Skin epidermis (tissue), 12 donors: ENCODE measurements at regions not wholly inside any gene's neighbourhood (a gene's known extent, or its start where the extent isn't known, plus 50 kb on each side); places are given as distances from the start of the nearest gene placed in this dataset.
A peak's percentile ranks its signal among the peaks of the same experiment; 100 is the strongest.
"Not testable (repeated sequence)": the region's sequence is repeated elsewhere in the genome, so short reads cannot be mapped to it uniquely, and the experiment has no call there.

Source experiments
- H3K27ac ChIP-seq, 21 experiments: fragments of 200-600 bp; sonication (generic) in 11 of 21; one replicate each; pipeline ENCODE4 v1.5.0; 2020; ENCODE audit warnings: mild to moderate bottlenecking in 3 of 21, inconsistent platforms in 2 of 21, moderate library complexity in 2 of 21
- H3K4me3 ChIP-seq, 7 experiments: fragments of 200-600 bp; sonication (generic) in 2 of 7; one replicate each; pipeline ENCODE4 v1.5.0; 2020; ENCODE audit warnings: inconsistent platforms in 2 of 7, mild to moderate bottlenecking in 2 of 7, moderate library complexity in 1 of 7

DNA sequence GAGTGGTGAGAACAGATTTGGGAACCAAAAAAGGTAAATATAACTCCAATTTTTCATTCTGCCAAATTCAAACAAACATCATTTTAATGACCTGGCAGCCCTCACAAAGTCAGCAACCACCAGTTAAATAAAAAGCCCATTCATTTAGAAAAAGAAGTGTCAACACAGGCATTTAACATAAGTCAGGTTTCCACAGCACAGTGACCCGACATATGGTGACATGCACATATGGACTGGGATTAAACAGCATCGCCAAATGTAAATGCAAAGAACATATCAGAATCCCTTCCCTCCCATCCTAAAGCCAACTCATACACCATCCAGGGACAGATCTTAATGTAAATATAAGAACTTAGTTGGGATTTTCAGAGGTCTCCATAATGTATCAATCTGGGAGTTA, 293.2 kb downstream of the FGFR2 start:
- Histone ChIP-seq H3K4me3 (no peak overlapping the region), H3K27ac (no peak overlapping the region)

DNA sequence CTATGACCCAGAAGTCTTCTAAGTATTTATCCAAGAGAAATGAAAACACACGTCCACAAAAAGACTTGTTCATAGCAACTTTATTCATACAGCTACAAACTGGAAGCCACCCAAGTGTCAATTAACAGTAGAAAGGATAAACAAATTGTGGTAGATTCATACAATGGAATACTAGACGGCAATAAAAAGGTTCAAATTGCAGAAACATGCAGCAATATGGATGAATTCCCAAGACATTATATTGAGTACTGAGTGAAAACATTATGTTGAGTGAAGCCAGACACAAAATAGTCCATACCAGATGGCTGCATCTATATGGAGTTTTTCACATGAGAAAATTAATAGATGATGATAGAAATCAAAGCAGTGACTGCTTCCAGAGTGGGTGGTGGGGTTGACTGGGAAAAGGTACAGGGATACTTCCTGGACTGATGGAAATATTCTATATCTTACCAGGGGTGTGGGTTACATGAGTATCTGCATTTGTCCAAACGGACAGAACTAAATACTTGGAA, 292.0 kb downstream of the FGFR2 start:
- H3K27ac ChIP-seq: no peak overlapping the region
- H3K4me3 ChIP-seq: no peak overlapping the region

DNA sequence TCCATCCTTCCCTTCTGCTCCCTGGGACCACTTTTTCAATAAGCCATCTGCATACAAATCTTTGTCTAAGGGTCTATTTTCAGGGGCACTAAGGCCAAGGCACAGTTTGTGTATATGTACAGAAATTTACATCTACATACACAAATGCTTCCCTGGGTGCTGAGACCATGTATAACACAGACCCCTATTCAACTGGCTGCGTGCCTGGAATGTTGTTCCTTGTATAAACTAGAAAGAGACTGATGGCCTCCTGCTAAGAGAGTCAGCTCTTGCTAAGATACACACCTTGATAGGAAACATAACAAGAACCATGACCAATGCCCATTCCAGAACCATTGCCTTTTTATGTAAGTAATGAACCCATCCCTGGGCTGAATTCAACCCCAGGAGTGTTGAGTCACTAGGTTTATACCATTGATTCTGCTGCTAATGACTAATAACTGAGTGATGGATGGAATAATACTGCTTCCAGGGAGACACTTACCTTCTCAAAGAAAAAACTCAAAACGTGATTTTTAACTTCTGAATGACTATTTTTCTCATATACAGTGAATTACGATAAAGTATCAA, 290.7 kb downstream of the FGFR2 start:
- H3K27ac ChIP-seq: no peak overlapping the region
- H3K4me3 ChIP-seq: no peak overlapping the region

DNA sequence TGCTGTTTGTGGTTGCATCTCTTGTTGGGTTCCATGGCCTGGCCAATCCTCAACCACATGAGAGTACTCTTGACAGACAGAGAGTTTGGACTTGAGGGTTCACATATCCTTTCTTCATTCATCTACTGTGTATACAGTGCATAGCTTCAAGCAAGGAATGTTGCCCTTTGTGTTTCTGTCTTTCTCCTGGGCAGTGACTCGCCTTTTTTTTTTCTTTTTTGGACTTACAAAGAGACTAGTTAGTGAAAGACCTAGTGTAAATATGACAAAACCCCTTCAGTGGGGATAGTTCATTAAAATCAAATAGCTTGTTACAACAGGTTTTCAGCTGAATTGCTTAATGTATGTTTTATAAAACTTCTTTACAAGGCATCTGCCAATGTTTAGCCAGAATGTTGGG, 290.2 kb downstream of the FGFR2 start:
- H3K27ac ChIP-seq: no peak overlapping the region

DNA sequence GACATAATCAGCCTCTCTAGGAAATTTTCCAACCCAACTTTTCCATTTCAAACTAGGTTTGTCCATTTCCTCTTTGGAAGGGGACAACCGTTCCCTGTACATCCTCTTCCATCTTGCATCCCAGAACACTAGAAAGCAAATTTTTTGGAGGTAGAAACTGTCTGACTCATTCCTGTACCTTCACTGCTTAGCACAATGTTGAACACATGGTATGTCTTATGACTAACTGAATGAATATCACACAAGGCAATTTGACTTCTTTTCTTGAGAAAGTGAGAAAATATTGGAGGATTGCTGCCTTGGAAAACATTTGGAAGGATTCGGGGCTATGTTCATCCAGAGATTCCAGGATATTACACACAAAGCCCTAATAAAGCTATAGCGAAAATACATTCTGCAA, 289.1 kb downstream of the FGFR2 start:
- Histone ChIP-seq H3K27ac (no peak overlapping the region), H3K4me3 (no peak overlapping the region)

More for the DNA sequence above, 290.2 kb downstream of the FGFR2 start:
- no peak overlapping the region for H3K4me3 ChIP-seq

- Histone ChIP-seq H3K4me3 (no peak overlapping the region), H3K27ac (peak overlapping the region in 2 of 21 experiments; percentile 5 to 76)
These were observed 288.0 kb downstream of the FGFR2 start for GRCh38 chr10:121310151-121310711.

DNA sequence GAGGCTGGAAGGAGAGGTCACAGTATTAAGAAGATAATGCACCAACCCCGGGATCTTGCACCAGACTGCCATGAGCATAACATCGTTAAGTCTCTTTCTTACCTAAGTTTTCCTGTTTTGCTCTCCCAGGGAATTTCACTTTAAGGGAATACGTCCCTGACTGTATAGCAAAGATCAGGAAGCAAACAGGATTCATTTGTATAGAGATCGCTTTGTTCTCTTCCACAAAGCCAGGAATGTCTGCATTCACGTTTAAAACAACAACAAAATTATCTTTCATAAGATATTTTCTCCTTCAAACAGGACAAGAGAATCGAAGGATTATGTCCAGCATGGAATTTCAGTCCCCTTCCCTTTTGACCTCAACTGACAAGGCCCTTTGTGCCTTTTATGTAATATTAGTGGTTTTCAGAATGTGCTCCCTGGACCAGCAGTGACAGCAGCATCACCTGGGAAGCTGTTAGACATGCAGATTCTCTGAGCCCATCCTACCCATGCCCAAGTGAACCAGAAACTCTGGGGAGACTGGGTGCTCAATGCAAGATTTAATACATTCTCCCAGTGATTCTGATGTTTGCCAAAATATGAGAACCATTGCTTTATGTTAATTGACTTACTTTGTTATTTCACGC, 286.3 kb downstream of the FGFR2 start:
- Histone ChIP-seq H3K27ac (peak overlapping the region in 3 of 21 experiments; percentile 15 to 76 (median 32)), H3K4me3 (no peak overlapping the region)

- H3K27ac ChIP-seq: peak overlapping the region in 4 of 21 experiments; percentile 11 to 76 (median 30)
- no peak overlapping the region for H3K4me3 ChIP-seq
These were observed 285.7 kb downstream of the FGFR2 start for GRCh38 chr10:121312587-121312986.

- H3K27ac ChIP-seq: peak overlapping the region in 7 of 21 experiments; percentile 7 to 76 (median 27)
- no peak overlapping the region for H3K4me3 ChIP-seq
These were observed 284.9 kb downstream of the FGFR2 start for GRCh38 chr10:121313119-121313875.

- H3K4me3 ChIP-seq: no peak overlapping the region
- H3K27ac ChIP-seq: no peak overlapping the region
These were observed 281.8 kb downstream of the FGFR2 start for GRCh38 chr10:121316432-121316831.

- H3K4me3 ChIP-seq: no peak overlapping the region
- H3K27ac ChIP-seq: no peak overlapping the region
These were observed 280.9 kb downstream of the FGFR2 start for GRCh38 chr10:121317374-121317773.

- Histone ChIP-seq H3K4me3 (no peak overlapping the region), H3K27ac (peak overlapping the region in 2 of 21 experiments; percentile 39 to 40)
These were observed 276.2 kb downstream of the FGFR2 start for GRCh38 chr10:121322046-121322445.

- Histone ChIP-seq H3K27ac (peak overlapping the region in 1 of 21 experiments; percentile 39), H3K4me3 (no peak overlapping the region)
These were observed 275.5 kb downstream of the FGFR2 start for GRCh38 chr10:121322776-121323175.

DNA sequence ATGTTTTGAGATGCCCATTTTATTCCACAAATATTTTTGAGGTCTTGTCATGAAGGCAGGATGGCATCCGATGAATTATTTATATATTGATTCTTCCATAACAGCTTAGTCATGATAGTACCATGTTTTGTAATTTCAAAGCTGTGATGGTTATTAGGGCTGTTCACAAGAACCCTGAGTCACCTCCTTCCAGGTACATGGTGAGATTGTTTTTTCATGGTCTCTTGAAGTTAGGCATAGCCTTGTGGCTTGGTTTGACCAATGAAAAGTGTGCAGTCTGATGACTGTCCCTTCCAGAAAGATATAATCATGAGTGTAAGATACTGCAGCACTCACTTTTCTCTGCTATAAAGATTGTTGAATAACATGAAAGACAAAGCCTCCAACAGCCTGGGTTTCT, 274.8 kb downstream of the FGFR2 start:
- no peak overlapping the region for H3K4me3 ChIP-seq
- H3K27ac ChIP-seq: peak overlapping the region in 1 of 21 experiments; percentile 21

GRCh38 chr10:121324678-121325213, 273.5 kb downstream of the FGFR2 start:
- H3K4me3 ChIP-seq: no peak overlapping the region
- H3K27ac ChIP-seq: no peak overlapping the region

DNA sequence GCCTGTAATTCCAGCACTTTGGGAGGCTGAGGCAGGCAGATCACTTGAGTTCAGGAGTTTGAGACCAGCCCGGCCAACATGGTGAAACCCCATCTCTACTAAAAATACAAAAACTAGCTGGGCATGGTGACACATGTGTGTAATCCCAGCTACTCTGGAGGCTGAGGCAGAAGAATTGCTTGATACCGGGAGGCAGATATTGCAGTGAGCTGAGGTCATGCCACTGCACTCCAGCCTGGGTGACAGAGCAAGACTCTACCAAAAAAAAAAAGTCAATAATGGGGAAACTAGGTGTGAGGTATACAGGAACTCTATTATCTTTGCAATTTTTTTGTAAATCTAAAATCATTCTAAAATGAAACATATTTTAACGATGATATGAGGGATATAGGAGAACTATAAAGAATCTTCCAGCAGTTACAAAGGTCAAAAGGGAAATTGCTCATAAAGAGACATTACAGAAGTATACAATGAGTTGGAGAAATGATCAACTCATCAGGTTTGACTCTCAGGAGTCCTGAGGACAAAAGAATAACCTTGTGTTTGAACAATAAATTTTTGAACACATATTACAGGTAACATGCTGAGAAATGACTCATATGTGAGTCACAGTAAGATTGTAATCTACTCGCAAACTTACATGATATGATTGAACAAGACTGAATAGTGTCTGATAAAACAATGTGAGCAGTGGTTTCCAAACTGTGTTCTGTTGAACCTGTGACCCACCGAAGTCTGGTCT, 272.6 kb downstream of the FGFR2 start:
- no peak overlapping the region for H3K4me3 ChIP-seq
- peak overlapping the region in 4 of 21 experiments; percentile 24 to 57 (median 40) for H3K27ac ChIP-seq

- no peak overlapping the region for H3K27ac ChIP-seq
- no peak overlapping the region for H3K4me3 ChIP-seq
These were observed 271.3 kb downstream of the FGFR2 start for GRCh38 chr10:121326905-121327304.

GRCh38 chr10:121327727-121328126, 270.5 kb downstream of the FGFR2 start:
- Histone ChIP-seq H3K27ac (no peak overlapping the region), H3K4me3 (no peak overlapping the region)

GRCh38 chr10:121329631-121330030, 268.6 kb downstream of the FGFR2 start:
- not testable (repeated sequence) for H3K27ac ChIP-seq, H3K4me3 ChIP-seq
